Astrocyte of the cerebellum (primary cell): ENCODE measurements at regions not wholly inside any gene's neighbourhood (a gene's known extent, or its start where the extent isn't known, plus 50 kb on each side); places are given as distances from the start of the nearest gene placed in this dataset.

Experiments
- DNase-seq: peaks from one replicate; pipeline ENCODE4 v3.0.0-alpha.2; 2011; ENCODE audit warnings: low read depth
- H3K4me3 ChIP-seq: 2 replicates; pipeline ENCODE4 v1.5.1; 2011; ENCODE audit warnings: mild to moderate bottlenecking, low read depth, low read length, moderate library complexity
- in situ Hi-C: cut with HindIII; loops from 2 replicates; pipeline ENCODE4 v1.10.0; 2017; ENCODE audit warnings: low sequenced_read_pairs
- TF ChIP-seq, protein P1 (sequence below): IDR thresholded peaks from 2 replicates; pipeline ENCODE4 v1.5.1; 2012; ENCODE audit warnings: low read length, low read depth, moderate library complexity, mild to moderate bottlenecking; ENCODE audit errors: missing control alignments

DNA sequence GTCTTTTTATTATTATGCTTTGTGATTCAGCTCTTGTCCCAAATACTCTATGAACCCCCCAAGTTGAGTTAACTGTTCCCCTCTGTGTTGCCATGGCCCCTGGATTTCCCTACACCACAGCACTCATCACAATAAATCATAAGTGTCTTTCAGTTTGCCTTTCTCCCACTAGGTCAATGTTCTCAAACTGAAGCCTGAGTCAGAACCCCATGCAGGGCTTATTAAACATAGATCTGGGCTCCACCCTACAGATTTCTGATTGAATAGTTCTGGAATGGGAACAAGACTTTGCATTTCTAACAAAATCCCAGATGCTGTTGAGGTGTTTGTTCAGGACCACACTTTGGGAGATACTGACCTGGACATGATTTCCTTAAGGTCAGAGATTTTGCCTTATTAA lies 199.4 kb downstream of the TBX5 start:
- in situ Hi-C loops = no loop called here
- DNase-seq = no peak
- TF ChIP-seq, protein P1, sequence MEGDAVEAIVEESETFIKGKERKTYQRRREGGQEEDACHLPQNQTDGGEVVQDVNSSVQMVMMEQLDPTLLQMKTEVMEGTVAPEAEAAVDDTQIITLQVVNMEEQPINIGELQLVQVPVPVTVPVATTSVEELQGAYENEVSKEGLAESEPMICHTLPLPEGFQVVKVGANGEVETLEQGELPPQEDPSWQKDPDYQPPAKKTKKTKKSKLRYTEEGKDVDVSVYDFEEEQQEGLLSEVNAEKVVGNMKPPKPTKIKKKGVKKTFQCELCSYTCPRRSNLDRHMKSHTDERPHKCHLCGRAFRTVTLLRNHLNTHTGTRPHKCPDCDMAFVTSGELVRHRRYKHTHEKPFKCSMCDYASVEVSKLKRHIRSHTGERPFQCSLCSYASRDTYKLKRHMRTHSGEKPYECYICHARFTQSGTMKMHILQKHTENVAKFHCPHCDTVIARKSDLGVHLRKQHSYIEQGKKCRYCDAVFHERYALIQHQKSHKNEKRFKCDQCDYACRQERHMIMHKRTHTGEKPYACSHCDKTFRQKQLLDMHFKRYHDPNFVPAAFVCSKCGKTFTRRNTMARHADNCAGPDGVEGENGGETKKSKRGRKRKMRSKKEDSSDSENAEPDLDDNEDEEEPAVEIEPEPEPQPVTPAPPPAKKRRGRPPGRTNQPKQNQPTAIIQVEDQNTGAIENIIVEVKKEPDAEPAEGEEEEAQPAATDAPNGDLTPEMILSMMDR = no peak
- no peak overlapping the region for H3K4me3 ChIP-seq

DNA sequence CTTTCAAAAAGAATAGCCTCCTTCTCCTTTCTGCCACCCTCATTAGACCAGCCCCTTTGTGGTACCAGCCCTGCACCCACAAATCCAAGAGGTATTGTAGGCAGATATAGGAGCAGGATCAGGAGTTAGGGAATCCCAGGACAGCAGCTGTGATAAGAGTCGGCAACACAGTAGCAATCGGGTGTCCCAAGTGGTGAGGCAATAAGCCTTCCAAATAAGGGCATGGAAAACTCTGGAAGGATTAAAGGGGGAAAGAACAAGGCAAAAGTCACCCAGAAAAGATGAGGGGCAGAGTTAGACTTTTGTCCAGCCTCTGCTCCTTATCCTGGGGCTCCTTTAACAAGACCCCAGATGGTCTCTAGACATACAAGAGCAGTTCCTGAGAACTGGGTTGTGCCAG lies 204.2 kb downstream of the TBX5 start:
- no peak overlapping the region for H3K4me3 ChIP-seq
- TF ChIP-seq, protein P1 = no peak
- no peak for DNase-seq
- in situ Hi-C loops = no loop called here

DNA sequence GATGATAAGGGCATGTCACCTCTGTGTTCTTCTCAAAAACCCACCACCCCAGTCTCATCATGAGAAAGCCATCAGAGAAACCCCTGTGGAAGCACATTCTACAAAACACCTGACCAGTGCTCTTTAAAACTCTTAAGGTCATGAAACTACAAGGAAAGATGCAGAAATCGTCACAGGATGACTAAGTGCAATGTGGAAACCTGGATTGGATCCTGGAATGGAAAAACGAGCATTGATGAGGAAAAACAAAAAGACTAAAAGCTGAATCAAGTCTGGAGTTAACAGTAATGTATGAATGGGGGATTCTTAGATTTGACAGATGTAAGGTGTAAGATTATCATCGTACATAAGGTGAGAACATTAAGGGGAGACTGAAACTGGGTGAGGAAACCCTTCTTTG lies 211.0 kb downstream of the TBX5 start:
- TF ChIP-seq, protein P1 = no peak
- in situ Hi-C loops = no loop called here
- H3K4me3 ChIP-seq = no peak overlapping the region
- no peak for DNase-seq

DNA sequence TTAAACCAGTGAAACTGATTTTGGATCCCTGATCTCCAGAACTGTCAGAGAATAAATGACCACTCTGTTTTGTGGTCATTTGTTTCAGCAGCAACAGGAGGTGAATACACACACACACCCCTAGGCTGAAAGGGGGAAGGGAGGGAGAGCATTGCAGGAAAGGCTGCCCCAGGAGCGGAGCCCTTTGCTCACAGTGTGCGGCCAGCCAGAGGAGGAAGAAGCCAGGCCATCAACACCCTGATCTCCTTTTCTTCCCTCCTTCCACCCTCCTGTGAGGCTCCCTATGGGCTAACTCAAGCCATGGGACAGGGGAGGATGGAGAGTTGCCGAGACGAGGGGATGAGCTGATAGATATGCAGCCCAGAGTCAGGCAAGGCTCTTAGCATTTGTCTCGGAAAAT lies 211.9 kb downstream of the TBX5 start:
- in situ Hi-C loops = no loop called here
- H3K4me3 ChIP-seq = no peak overlapping the region
- TF ChIP-seq, protein P1 = no peak
- no peak for DNase-seq

DNA sequence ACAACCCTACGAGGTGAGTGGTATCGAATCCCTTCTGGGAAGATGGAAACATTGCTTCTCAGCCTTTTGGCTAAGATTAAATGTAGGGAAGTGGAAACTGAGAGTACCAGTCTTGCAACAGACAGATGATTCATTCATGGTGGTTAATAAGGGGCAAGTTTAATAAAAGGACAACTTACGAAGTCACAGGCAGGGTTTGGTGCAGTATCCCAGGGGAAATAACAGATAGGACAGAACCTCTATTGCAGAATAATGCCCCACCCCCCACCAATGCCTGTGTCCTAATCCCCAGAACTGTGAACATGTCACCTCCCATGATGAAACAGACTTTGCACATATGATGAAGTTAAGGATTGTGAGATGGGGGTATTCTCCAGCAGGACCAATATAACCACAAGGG lies 212.5 kb downstream of the TBX5 start:
- no peak for DNase-seq
- TF ChIP-seq, protein P1 = no peak
- H3K4me3 ChIP-seq = no peak overlapping the region
- in situ Hi-C loops = no loop called here

DNA sequence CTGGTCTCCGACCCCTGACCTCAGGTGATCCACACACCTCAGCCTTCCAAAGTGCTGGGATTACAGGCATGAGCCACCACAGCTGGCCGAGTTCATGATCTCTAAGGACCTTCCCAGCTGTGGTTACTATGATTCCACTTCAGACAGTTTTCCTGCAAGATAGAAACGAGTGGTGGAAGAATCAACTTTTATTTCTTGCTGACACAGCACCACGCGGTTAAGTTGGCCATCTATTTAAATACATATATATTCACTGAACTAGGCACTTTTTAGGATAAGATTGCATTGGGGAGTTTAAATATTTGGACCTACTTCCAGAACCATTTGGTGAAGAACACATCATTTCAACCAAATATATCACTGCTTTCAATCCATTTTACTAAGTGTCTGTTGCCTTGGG lies 213.4 kb downstream of the TBX5 start:
- DNase-seq = no peak
- in situ Hi-C loops = no loop called here
- TF ChIP-seq, protein P1 = no peak
- no peak overlapping the region for H3K4me3 ChIP-seq

DNA sequence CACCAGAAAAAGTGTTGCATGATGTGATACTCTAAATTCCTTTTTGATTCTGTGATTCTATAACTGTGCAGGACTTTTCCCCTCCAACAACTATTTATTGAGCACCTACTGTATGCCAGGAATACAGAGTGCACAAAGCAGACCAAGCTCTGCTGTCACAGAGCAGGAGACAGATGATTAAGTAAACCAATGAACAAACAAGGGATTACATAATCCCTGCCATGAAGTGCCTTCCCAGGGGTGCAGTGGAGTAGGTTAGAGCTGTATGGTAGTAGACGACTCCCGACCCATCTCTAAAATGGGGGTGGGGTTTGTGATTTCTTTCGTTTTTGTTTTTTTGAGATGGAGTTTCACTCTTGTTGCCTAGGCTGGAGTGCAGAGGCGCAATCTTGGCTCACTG lies 213.9 kb downstream of the TBX5 start:
- TF ChIP-seq, protein P1 = no peak
- in situ Hi-C loops = no loop called here

More for the DNA sequence above, 213.9 kb downstream of the TBX5 start:
- no peak for DNase-seq
- no peak overlapping the region for H3K4me3 ChIP-seq
